PFSK-1 (cell line): ENCODE measurements at regions not wholly inside any gene's neighbourhood (a gene's known extent, or its start where the extent isn't known, plus 50 kb on each side); places are given as distances from the start of the nearest gene placed in this dataset.

Experiments used
- FOXP2 ChIP-seq: optimal IDR thresholded peaks from 2 replicates; pipeline ENCODE3; 2011; ENCODE audit warnings: borderline replicate concordance, control low read depth, inconsistent platforms; ENCODE audit not compliant: insufficient read depth; ENCODE audit errors: extremely low read length, extremely low read depth
- POLR2AphosphoS5 ChIP-seq: IDR thresholded peaks from 2 replicates; pipeline ENCODE4 v1.6.1; 2012; ENCODE audit warnings: low read depth, mild to moderate bottlenecking, control low read depth, low read length, moderate library complexity
- REST ChIP-seq, 2 experiments: IDR thresholded peaks; 2 replicates each; pipeline versions ENCODE4 v1.6.1 to v1.8.0; 2011 to 2012; ENCODE audit warnings: low read depth in 2 of 2, low read length in 2 of 2, control low read depth in 1 of 2, inconsistent platforms in 1 of 2, mild to moderate bottlenecking in 1 of 2, moderate library complexity in 1 of 2; ENCODE audit not compliant: insufficient read depth in 1 of 2
- SIN3A ChIP-seq: IDR thresholded peaks from 2 replicates; pipeline ENCODE4 v1.6.1; 2012; ENCODE audit warnings: mild to moderate bottlenecking, low read length, moderate library complexity, borderline replicate concordance; ENCODE audit not compliant: insufficient read depth
- TAF1 ChIP-seq: IDR thresholded peaks from 2 replicates; pipeline ENCODE4 v1.6.1; 2012; ENCODE audit warnings: low read length, control low read depth, borderline replicate concordance; ENCODE audit not compliant: insufficient read depth

- TF ChIP-seq FOXP2, result no peak
- TF ChIP-seq POLR2AphosphoS5, result no peak
- TF ChIP-seq REST (IDR thresholded peaks at IDR 0.05; ENCODE audit: insufficient read depth in 1 of 2, low read depth in 2 of 2, low read length in 2 of 2), result no peak
- TF ChIP-seq SIN3A, result no peak
- no peak for TF ChIP-seq TAF1
Observed at GRCh38 chr6:156383059-156383458, 394.1 kb upstream of the ARID1B start.

- TF ChIP-seq REST (IDR thresholded peaks at IDR 0.05; ENCODE audit: insufficient read depth in 1 of 2, low read depth in 2 of 2, low read length in 2 of 2) (no peak), POLR2AphosphoS5 (no peak), FOXP2 (no peak), TAF1 (no peak), SIN3A (no peak)
Observed at GRCh38 chr6:156379392-156380289, 397.5 kb upstream of the ARID1B start.

- TF ChIP-seq POLR2AphosphoS5, result no peak
- TF ChIP-seq REST (IDR thresholded peaks at IDR 0.05; ENCODE audit: insufficient read depth in 1 of 2, low read depth in 2 of 2, low read length in 2 of 2), result no peak
- no peak for TF ChIP-seq FOXP2
- TF ChIP-seq TAF1, result no peak
- TF ChIP-seq SIN3A, result no peak
Observed at GRCh38 chr6:156378853-156379252, 398.3 kb upstream of the ARID1B start.

GRCh38 chr6:156376091-156376490, 401.1 kb upstream of the ARID1B start:
- no peak for TF ChIP-seq TAF1
- TF ChIP-seq SIN3A, result no peak
- no peak for TF ChIP-seq REST (IDR thresholded peaks at IDR 0.05; ENCODE audit: insufficient read depth in 1 of 2, low read depth in 2 of 2, low read length in 2 of 2)
- no peak for TF ChIP-seq POLR2AphosphoS5
- no peak for TF ChIP-seq FOXP2
